ENCODE measurements at regions not wholly inside any gene's neighbourhood (a gene's known extent, or its start where the extent isn't known, plus 50 kb on each side); places are given as distances from the start of the nearest gene placed in this dataset.

DNA sequence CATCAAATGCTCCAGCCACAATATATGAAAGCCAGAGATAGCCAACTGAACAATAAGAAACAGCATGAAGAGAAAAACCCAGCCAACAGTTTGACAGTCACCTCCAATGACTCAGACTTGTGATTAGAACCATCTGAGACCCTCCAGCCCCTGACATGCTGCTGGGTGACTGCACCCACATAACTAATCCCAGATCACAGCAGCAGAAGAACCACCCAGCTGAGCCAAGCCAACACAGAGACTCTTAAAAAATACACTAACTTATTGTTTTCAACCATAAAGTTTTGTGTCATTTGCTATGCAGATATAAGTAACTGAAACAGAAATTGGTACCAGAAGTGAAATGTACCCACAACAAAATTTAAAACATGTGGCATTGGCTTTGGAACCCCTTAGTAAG lies 314.3 kb upstream of the DYNLRB2 start:
- Histone ChIP-seq H3K9me3 (peaks cover 0 to 6% (median 2%) of the 10 kb centered on the region in 4 donors), H3K36me3 (no peaks in the 10 kb centered on the region), H3K27ac (no peak overlapping the region), H3K4me1 (no peaks in the 10 kb centered on the region), H3K27me3 (no peaks in the 10 kb centered on the region), H3K4me3 (no peak overlapping the region)
- no peak for DNase-seq
- TF ChIP-seq, protein P1, sequence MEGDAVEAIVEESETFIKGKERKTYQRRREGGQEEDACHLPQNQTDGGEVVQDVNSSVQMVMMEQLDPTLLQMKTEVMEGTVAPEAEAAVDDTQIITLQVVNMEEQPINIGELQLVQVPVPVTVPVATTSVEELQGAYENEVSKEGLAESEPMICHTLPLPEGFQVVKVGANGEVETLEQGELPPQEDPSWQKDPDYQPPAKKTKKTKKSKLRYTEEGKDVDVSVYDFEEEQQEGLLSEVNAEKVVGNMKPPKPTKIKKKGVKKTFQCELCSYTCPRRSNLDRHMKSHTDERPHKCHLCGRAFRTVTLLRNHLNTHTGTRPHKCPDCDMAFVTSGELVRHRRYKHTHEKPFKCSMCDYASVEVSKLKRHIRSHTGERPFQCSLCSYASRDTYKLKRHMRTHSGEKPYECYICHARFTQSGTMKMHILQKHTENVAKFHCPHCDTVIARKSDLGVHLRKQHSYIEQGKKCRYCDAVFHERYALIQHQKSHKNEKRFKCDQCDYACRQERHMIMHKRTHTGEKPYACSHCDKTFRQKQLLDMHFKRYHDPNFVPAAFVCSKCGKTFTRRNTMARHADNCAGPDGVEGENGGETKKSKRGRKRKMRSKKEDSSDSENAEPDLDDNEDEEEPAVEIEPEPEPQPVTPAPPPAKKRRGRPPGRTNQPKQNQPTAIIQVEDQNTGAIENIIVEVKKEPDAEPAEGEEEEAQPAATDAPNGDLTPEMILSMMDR (IDR thresholded peaks at IDR 0.05): no peak
- TF ChIP-seq POLR2AphosphoS5 (IDR thresholded peaks at IDR 0.05): no peak
- no peak for TF ChIP-seq EP300 (IDR thresholded peaks at IDR 0.05)
- TF ChIP-seq POLR2A (IDR thresholded peaks at IDR 0.05): no peak
- intact Hi-C loops (cut with DNase I): no loop called here

DNA sequence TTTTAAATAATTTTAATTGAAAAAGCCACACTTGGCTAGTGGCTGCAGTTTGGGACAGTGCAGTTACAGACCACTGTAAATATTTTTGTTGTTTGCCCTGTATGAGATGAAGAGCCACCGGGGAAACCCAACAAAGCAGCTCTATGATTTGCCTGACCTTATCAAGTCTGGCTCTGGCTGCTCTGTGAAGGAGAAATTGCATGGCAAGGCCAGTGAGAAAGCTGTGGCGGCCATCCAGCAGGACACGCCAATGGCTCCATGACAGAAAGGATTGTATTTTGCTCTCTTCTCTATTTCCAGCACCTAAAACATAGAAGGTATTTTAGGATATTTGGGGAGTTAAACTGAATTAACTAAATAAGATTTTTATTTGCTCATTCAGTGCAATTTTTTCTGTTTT lies 330.0 kb upstream of the DYNLRB2 start:
- H3K9me3 ChIP-seq: no peaks in the 10 kb centered on the region
- no peaks in the 10 kb centered on the region for H3K36me3 ChIP-seq
- WGBS, 2 donors: 87 to 92% methylated on average over 3 of the region's 3 CpGs
- H3K27me3 ChIP-seq: no peaks in the 10 kb centered on the region
- H3K27ac ChIP-seq: no peak overlapping the region
- TF ChIP-seq EP300 (IDR thresholded peaks at IDR 0.05) (no peak), POLR2AphosphoS5 (IDR thresholded peaks at IDR 0.05) (no peak), POLR2A (IDR thresholded peaks at IDR 0.05) (no peak)
- TF ChIP-seq, protein P1 (IDR thresholded peaks at IDR 0.05): no peak
- DNase-seq: no peak
- no peak overlapping the region for H3K4me3 ChIP-seq
- H3K4me1 ChIP-seq: no peaks in the 10 kb centered on the region
- intact Hi-C loops (cut with DNase I): no loop called here

DNA sequence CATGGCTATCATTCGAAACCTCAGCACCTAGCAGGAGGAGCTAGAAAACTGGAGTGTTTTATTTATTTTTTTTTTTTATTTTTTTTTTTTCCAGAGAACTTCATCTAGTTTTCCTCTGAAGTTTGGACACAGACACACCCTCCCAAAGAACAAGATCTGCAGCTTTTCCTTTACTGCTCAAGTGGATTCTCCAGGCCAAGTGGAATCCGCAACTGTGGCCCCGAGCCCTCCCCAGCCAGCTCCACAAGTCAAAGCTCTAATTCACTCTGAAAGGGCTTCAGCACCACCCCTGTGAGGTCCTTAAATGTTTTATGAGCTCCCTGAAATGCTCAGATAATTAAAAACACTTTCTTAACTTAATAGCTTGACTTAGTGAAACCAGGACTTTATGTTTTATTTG lies 332.1 kb upstream of the DYNLRB2 start:
- no peaks in the 10 kb centered on the region for H3K4me1 ChIP-seq
- no peak for DNase-seq
- no peaks in the 10 kb centered on the region for H3K9me3 ChIP-seq
- no peak overlapping the region for H3K27ac ChIP-seq
- WGBS, 2 donors: 54 to 82% methylated on average over 3 of the region's 3 CpGs
- no peaks in the 10 kb centered on the region for H3K36me3 ChIP-seq
- TF ChIP-seq, protein P1 (IDR thresholded peaks at IDR 0.05): no peak
- no peak for TF ChIP-seq POLR2A (IDR thresholded peaks at IDR 0.05)
- no peak for TF ChIP-seq EP300 (IDR thresholded peaks at IDR 0.05)
- TF ChIP-seq POLR2AphosphoS5 (IDR thresholded peaks at IDR 0.05): no peak
- H3K4me3 ChIP-seq: no peak overlapping the region
- no peaks in the 10 kb centered on the region for H3K27me3 ChIP-seq
- intact Hi-C loops (cut with DNase I): no loop called here

DNA sequence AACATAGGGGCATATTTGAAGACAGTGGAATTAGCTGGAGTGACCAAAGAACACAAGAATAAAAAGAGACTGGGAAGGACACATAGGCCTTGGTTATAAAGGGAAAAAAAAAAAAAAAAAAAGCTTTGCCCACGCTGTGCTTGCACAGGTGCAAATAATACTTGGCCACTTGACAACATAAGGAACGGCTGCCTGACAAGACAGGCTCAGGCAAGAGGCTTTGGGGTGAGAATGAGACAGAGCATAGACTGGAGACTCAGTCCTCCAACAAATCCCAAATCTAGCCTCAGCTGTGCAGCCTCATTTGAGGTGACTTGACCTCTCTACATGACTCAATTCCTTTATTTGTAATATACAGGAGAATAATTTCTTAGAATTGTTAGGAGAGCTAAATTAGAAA lies 332.8 kb upstream of the DYNLRB2 start:
- no peaks in the 10 kb centered on the region for H3K27me3 ChIP-seq
- TF ChIP-seq POLR2AphosphoS5 (IDR thresholded peaks at IDR 0.05) (no peak), POLR2A (IDR thresholded peaks at IDR 0.05) (no peak), EP300 (IDR thresholded peaks at IDR 0.05) (no peak)
- TF ChIP-seq, protein P1 (IDR thresholded peaks at IDR 0.05): no peak
- H3K4me3 ChIP-seq: no peak overlapping the region
- H3K4me1 ChIP-seq: no peaks in the 10 kb centered on the region
- no peak overlapping the region for H3K27ac ChIP-seq
- 13 to 59% methylated on average over 2 of the region's 2 CpGs for WGBS, 2 donors
- no peak for DNase-seq
- H3K9me3 ChIP-seq: no peaks in the 10 kb centered on the region
- no peaks in the 10 kb centered on the region for H3K36me3 ChIP-seq
- intact Hi-C loops (cut with DNase I): no loop called here

- DNase-seq: no peak
- 93 to 96% methylated on average over 3 of the region's 3 CpGs for WGBS, 2 donors
- no peaks in the 10 kb centered on the region for H3K36me3 ChIP-seq
Measured at GRCh38 chr16:80203821-80204220, 337.0 kb upstream of the DYNLRB2 start.

More at GRCh38 chr16:80203821-80204220, 337.0 kb upstream of the DYNLRB2 start:
- intact Hi-C loops (cut with DNase I): no loop called here
- Histone ChIP-seq H3K9me3 (no peaks in the 10 kb centered on the region), H3K4me1 (no peaks in the 10 kb centered on the region), H3K27me3 (no peaks in the 10 kb centered on the region), H3K27ac (no peak overlapping the region), H3K4me3 (no peak overlapping the region)
- TF ChIP-seq, protein P1 (IDR thresholded peaks at IDR 0.05): no peak
- no peak for TF ChIP-seq EP300 (IDR thresholded peaks at IDR 0.05)
- no peak for TF ChIP-seq POLR2AphosphoS5 (IDR thresholded peaks at IDR 0.05)
- TF ChIP-seq POLR2A (IDR thresholded peaks at IDR 0.05): no peak
